Activated B cell treated with CpG ODN at 0.5 μM for 24 hours (primary cell): ENCODE measurements at regions not wholly inside any gene's neighbourhood (a gene's known extent, or its start where the extent isn't known, plus 50 kb on each side); places are given as distances from the start of the nearest gene placed in this dataset.

Experiments used
- ATAC-seq: fragments of 200-7000 bp; cut with Tn5 transposase; one replicate; pipeline ENCODE4 v1.10.0; 2021; ENCODE audit warnings: low read depth, mild to moderate bottlenecking, moderate library complexity
- CTCF ChIA-PET: fragments of 350-600 bp; sonication (Branson Sonifier 250); formaldehyde crosslinking; loops from one replicate; lab custom pipeline; 2021; ENCODE audit warnings: antibody characterized with exemption; lab: Charles Lee
- POLR2A ChIA-PET: fragments of 350-600 bp; sonication (Branson Sonifier 250); formaldehyde crosslinking; loops from one replicate; lab custom pipeline; 2021; ENCODE audit warnings: antibody characterized with exemption; lab: Charles Lee
- DNase-seq: peaks from one replicate; pipeline ENCODE4 v3.0.0; 2022
- H3K27ac Mint-ChIP-seq: one replicate; pipeline ENCODE4 v1.8.0; 2020; ENCODE audit warnings: mixed read lengths
- H3K27me3 Mint-ChIP-seq: one replicate; pipeline ENCODE4 v1.8.0; 2021; ENCODE audit warnings: mixed read lengths
- H3K36me3 Mint-ChIP-seq: one replicate; pipeline ENCODE4 v1.8.0; 2021; ENCODE audit warnings: low read depth, mixed read lengths
- H3K4me1 Mint-ChIP-seq: one replicate; pipeline ENCODE4 v1.8.0; 2021; ENCODE audit warnings: mixed read lengths
- H3K4me3 Mint-ChIP-seq: one replicate; pipeline ENCODE4 v1.8.0; 2020; ENCODE audit warnings: mild to moderate bottlenecking, mixed read lengths
- H3K9me3 Mint-ChIP-seq: one replicate; pipeline ENCODE4 v1.8.0; 2020; ENCODE audit warnings: mixed read lengths
- CTCF ChIP-seq: fragments of 200-600 bp; IDR thresholded peaks from one replicate; pipeline ENCODE4 v1.8.0; 2022; ENCODE audit warnings: antibody characterized with exemption, mild to moderate bottlenecking
- intact Hi-C: fragments of 100-400 bp; cut with micrococcal nuclease; formaldehyde crosslinking; loops from one replicate; pipeline ENCODE4 v1.15.1; 2024

- no peak for TF ChIP-seq CTCF
- ChIA-PET POLR2A (no interaction called here), CTCF (no interaction called here)
- DNase-seq (no peak), ATAC-seq (no peak)
- Mint-ChIP-seq H3K36me3 (no peaks in the 10 kb centered on the region), H3K9me3 (no peaks in the 10 kb centered on the region), H3K4me3 (no peak overlapping the region), H3K27ac (no peak overlapping the region), H3K4me1 (no peaks in the 10 kb centered on the region), H3K27me3 (peaks cover 13% of the 10 kb centered on the region)
- intact Hi-C loops, result no loop called here
Measured at GRCh38 chr1:244217711-244218110, 166.6 kb downstream of the ZBTB18 start.

- Mint-ChIP-seq H3K4me1 (no peaks in the 10 kb centered on the region), H3K4me3 (no peak overlapping the region), H3K9me3 (no peaks in the 10 kb centered on the region), H3K36me3 (no peaks in the 10 kb centered on the region), H3K27ac (no peak overlapping the region), H3K27me3 (peaks cover 13% of the 10 kb centered on the region)
- ChIA-PET CTCF (no interaction called here), POLR2A (no interaction called here)
- TF ChIP-seq CTCF, result no peak
- DNase-seq (no peak), ATAC-seq (no peak)
- intact Hi-C loops, result no loop called here
Measured at GRCh38 chr1:244218220-244218619, 167.1 kb downstream of the ZBTB18 start.

- Mint-ChIP-seq H3K4me3 (no peak overlapping the region), H3K27me3 (peaks cover 13% of the 10 kb centered on the region), H3K4me1 (peaks cover under 1% of the 10 kb centered on the region), H3K27ac (no peak overlapping the region), H3K36me3 (no peaks in the 10 kb centered on the region), H3K9me3 (no peaks in the 10 kb centered on the region)
- CTCF ChIA-PET, result no interaction called here
- TF ChIP-seq CTCF, result no peak
- DNase-seq (no peak), ATAC-seq (no peak)
- POLR2A ChIA-PET, result no interaction called here
- intact Hi-C loops, result no loop called here
Measured at GRCh38 chr1:244219149-244219548, 168.1 kb downstream of the ZBTB18 start.

GRCh38 chr1:244219802-244220201 lies 168.7 kb downstream of the ZBTB18 start:
- Mint-ChIP-seq H3K9me3 (no peaks in the 10 kb centered on the region), H3K27ac (no peak overlapping the region), H3K4me1 (peaks cover 5% of the 10 kb centered on the region), H3K4me3 (no peak overlapping the region), H3K27me3 (peaks cover 13% of the 10 kb centered on the region), H3K36me3 (no peaks in the 10 kb centered on the region)
- ATAC-seq, result no peak
- intact Hi-C loops, result no loop called here
- CTCF ChIA-PET, result no interaction called here
- POLR2A ChIA-PET, result no interaction called here
- no peak for DNase-seq
- TF ChIP-seq CTCF, result no peak

GRCh38 chr1:244220410-244220809 lies 169.3 kb downstream of the ZBTB18 start:
- H3K36me3 Mint-ChIP-seq, result no peaks in the 10 kb centered on the region
- CTCF ChIA-PET, result no interaction called here
- H3K4me3 Mint-ChIP-seq, result no peak overlapping the region
- peaks cover 13% of the 10 kb centered on the region for H3K27me3 Mint-ChIP-seq
- DNase-seq, result no peak
- H3K27ac Mint-ChIP-seq, result no peak overlapping the region
- intact Hi-C loops, result no loop called here
- POLR2A ChIA-PET, result no interaction called here
- H3K9me3 Mint-ChIP-seq, result no peaks in the 10 kb centered on the region
- no peak for ATAC-seq
- TF ChIP-seq CTCF, result no peak
- H3K4me1 Mint-ChIP-seq, result peaks cover 5% of the 10 kb centered on the region
